VCaP (cell line): ENCODE measurements at regions not wholly inside any gene's neighbourhood (a gene's known extent, or its start where the extent isn't known, plus 50 kb on each side); places are given as distances from the start of the nearest gene placed in this dataset.

Experiments
- H3K27ac ChIP-seq: fragments of 450-650 bp; 2 replicates; pipeline ENCODE4 v1.5.1; 2017
- CTCF ChIP-seq: fragments of 450-650 bp; conservative IDR thresholded peaks from 2 replicates; pipeline ENCODE4 v1.5.1; 2017; ENCODE audit warnings: mild to moderate bottlenecking, moderate library complexity

GRCh38 chr7:45456105-45456504 lies 118.1 kb upstream of the ADCY1 start:
- no peak for TF ChIP-seq CTCF
- H3K27ac ChIP-seq: no peak overlapping the region

GRCh38 chr7:45456747-45457524 lies 117.2 kb upstream of the ADCY1 start:
- no peak overlapping the region for H3K27ac ChIP-seq
- TF ChIP-seq CTCF: no peak

GRCh38 chr7:45457591-45457990 lies 116.6 kb upstream of the ADCY1 start:
- no peak overlapping the region for H3K27ac ChIP-seq
- TF ChIP-seq CTCF: no peak

GRCh38 chr7:45459476-45459875 lies 114.7 kb upstream of the ADCY1 start:
- no peak overlapping the region for H3K27ac ChIP-seq
- no peak for TF ChIP-seq CTCF

- no peak for TF ChIP-seq CTCF
- no peak overlapping the region for H3K27ac ChIP-seq
Observed at GRCh38 chr7:45460379-45460778, 113.8 kb upstream of the ADCY1 start.

GRCh38 chr7:45461026-45461425 lies 113.1 kb upstream of the ADCY1 start:
- no peak overlapping the region for H3K27ac ChIP-seq
- no peak for TF ChIP-seq CTCF

- no peak overlapping the region for H3K27ac ChIP-seq
- no peak for TF ChIP-seq CTCF
Observed at GRCh38 chr7:45469103-45469502, 105.1 kb upstream of the ADCY1 start.
